WTC11 (cell line): ENCODE measurements at regions not wholly inside any gene's neighbourhood (a gene's known extent, or its start where the extent isn't known, plus 50 kb on each side); places are given as distances from the start of the nearest gene placed in this dataset.

Experiments used
- HMGXB4 ChIP-seq: sonication (generic); formaldehyde crosslinking; IDR thresholded peaks from 2 replicates; pipeline ENCODE4 v1.8.1; 2023; ENCODE audit warnings: mild to moderate bottlenecking, moderate library complexity, missing genetic modification reagents
- TP53 ChIP-seq: sonication (generic); formaldehyde crosslinking; IDR thresholded peaks from 2 replicates; pipeline ENCODE4 v1.8.1; 2023; ENCODE audit warnings: mild to moderate bottlenecking, missing genetic modification reagents
- TF ChIP-seq, protein P1 (sequence below): fragments of 200-600 bp; IDR thresholded peaks from 2 replicates; pipeline ENCODE4 v1.8.0; 2022; ENCODE audit warnings: antibody characterized with exemption

DNA sequence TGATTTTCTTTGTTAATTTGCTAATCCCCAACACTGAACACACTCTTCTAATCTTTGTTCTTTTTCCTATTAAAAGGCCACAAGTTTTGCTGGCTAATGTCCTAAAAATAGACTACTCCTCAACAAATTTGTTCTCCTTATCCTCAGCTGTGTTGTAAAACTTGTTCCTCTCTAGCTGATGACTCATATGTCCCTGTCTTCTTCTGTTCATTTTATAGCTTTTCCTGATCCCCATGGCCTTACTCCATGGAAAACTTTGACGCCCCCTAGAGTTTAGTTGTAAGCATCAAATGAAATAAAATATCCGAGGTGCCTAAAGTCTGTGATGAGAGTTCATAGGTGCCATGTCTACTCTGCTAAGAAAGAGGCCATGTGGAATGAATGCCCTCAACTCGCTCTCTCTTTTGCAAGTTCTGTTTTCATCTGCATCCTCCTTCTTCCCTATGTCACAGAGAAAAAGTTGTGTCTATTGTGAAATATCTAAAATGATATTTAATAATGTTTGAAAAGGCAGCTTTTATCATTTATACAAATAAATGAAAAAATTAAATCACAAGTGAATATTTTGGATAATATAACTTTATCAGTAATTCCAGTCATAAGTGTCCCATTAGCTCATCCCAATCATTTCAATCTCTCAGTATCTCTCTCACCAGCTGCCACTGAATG lies 237.9 kb downstream of the IPO8 start:
- TF ChIP-seq, protein P1, sequence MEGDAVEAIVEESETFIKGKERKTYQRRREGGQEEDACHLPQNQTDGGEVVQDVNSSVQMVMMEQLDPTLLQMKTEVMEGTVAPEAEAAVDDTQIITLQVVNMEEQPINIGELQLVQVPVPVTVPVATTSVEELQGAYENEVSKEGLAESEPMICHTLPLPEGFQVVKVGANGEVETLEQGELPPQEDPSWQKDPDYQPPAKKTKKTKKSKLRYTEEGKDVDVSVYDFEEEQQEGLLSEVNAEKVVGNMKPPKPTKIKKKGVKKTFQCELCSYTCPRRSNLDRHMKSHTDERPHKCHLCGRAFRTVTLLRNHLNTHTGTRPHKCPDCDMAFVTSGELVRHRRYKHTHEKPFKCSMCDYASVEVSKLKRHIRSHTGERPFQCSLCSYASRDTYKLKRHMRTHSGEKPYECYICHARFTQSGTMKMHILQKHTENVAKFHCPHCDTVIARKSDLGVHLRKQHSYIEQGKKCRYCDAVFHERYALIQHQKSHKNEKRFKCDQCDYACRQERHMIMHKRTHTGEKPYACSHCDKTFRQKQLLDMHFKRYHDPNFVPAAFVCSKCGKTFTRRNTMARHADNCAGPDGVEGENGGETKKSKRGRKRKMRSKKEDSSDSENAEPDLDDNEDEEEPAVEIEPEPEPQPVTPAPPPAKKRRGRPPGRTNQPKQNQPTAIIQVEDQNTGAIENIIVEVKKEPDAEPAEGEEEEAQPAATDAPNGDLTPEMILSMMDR, result no peak
- TF ChIP-seq TP53 (CRISPR knock-in tag) (no peak), HMGXB4 (CRISPR knock-in tag) (no peak)
